Midbrain (tissue), 1 donor: ENCODE measurements at regions not wholly inside any gene's neighbourhood (a gene's known extent, or its start where the extent isn't known, plus 50 kb on each side); places are given as distances from the start of the nearest gene placed in this dataset.
"Not testable (repeated sequence)": the region's sequence is repeated elsewhere in the genome, so short reads cannot be mapped to it uniquely, and the experiment has no call there.

Source experiments
- DNase-seq: peaks from one replicate; lab custom pipeline; 2025; lab: John Stamatoyannopoulos, UW

GRCh38 chr1:197985351-197985750 is 68.2 kb downstream of the LHX9 start:
- DNase-seq, result no peak

GRCh38 chr1:197986817-197987216 is 69.6 kb downstream of the LHX9 start:
- DNase-seq, result no peak

- DNase-seq, result no peak
These were observed 70.1 kb downstream of the LHX9 start for GRCh38 chr1:197987294-197987693.

GRCh38 chr1:197988581-197988980 is 71.4 kb downstream of the LHX9 start:
- DNase-seq, result not testable (repeated sequence)

GRCh38 chr1:197989058-197989457 is 71.9 kb downstream of the LHX9 start:
- no peak for DNase-seq

- no peak for DNase-seq
These were observed 74.4 kb downstream of the LHX9 start for GRCh38 chr1:197991594-197991993.

- no peak for DNase-seq
These were observed 77.8 kb downstream of the LHX9 start for GRCh38 chr1:197994907-197995407.

GRCh38 chr1:197995408-197996258 is 78.5 kb downstream of the LHX9 start:
- no peak for DNase-seq

GRCh38 chr1:197996259-197996512 is 79.0 kb downstream of the LHX9 start:
- DNase-seq, result not testable (repeated sequence)

- DNase-seq, result no peak
These were observed 80.9 kb downstream of the LHX9 start for GRCh38 chr1:197998110-197998509.

- DNase-seq, result no peak
These were observed 84.7 kb downstream of the LHX9 start for GRCh38 chr1:198001776-198002408.

- DNase-seq, result no peak
These were observed 86.3 kb downstream of the LHX9 start for GRCh38 chr1:198003468-198003867.

GRCh38 chr1:198007011-198007410 is 89.8 kb downstream of the LHX9 start:
- no peak for DNase-seq

GRCh38 chr1:198007687-198008607 is 90.8 kb downstream of the LHX9 start:
- no peak for DNase-seq

- no peak for DNase-seq
These were observed 97.2 kb downstream of the LHX9 start for GRCh38 chr1:198014355-198014754.

GRCh38 chr1:198015309-198015708 is 98.1 kb downstream of the LHX9 start:
- no peak for DNase-seq

GRCh38 chr1:198018529-198018928 is 101.4 kb downstream of the LHX9 start:
- DNase-seq, result no peak

- DNase-seq, result no peak
These were observed 102.0 kb downstream of the LHX9 start for GRCh38 chr1:198019126-198019525.

- no peak for DNase-seq
These were observed 107.2 kb downstream of the LHX9 start for GRCh38 chr1:198024336-198024735.

- DNase-seq, result no peak
These were observed 107.6 kb downstream of the LHX9 start for GRCh38 chr1:198024782-198025181.

GRCh38 chr1:198030682-198031081 is 113.5 kb downstream of the LHX9 start:
- DNase-seq, result no peak

GRCh38 chr1:198031086-198031485 is 113.9 kb downstream of the LHX9 start:
- DNase-seq, result no peak
